M059J (cell line): ENCODE measurements at regions not wholly inside any gene's neighbourhood (a gene's known extent, or its start where the extent isn't known, plus 50 kb on each side); places are given as distances from the start of the nearest gene placed in this dataset.
"Not testable (repeated sequence)": the region's sequence is repeated elsewhere in the genome, so short reads cannot be mapped to it uniquely, and the experiment has no call there.

Experiments
- DNase-seq: peaks from one replicate; pipeline ENCODE4 v3.0.0-alpha.2; 2012; ENCODE audit warnings: low read depth

GRCh38 chr6:126967296-126968005, 151.0 kb upstream of the RSPO3 start:
- DNase-seq, result no peak

- no peak for DNase-seq
Measured at GRCh38 chr6:126976253-126976797, 142.1 kb upstream of the RSPO3 start.

GRCh38 chr6:126983779-126984178, 134.7 kb upstream of the RSPO3 start:
- no peak for DNase-seq

- DNase-seq, result not testable (repeated sequence)
Measured at GRCh38 chr6:126988125-126988524, 130.3 kb upstream of the RSPO3 start.

- no peak for DNase-seq
Measured at GRCh38 chr6:127000631-127001030, 117.8 kb upstream of the RSPO3 start.

- DNase-seq, result no peak
Measured at GRCh38 chr6:127013865-127014264, 104.6 kb upstream of the RSPO3 start.

GRCh38 chr6:127015858-127016257, 102.6 kb upstream of the RSPO3 start:
- DNase-seq, result no peak

- no peak for DNase-seq
Measured at GRCh38 chr6:127019828-127020227, 98.6 kb upstream of the RSPO3 start.

- peak; percentile 18 for DNase-seq
Measured at GRCh38 chr6:127022302-127022701, 96.2 kb upstream of the RSPO3 start.

- DNase-seq, result no peak
Measured at GRCh38 chr6:127023001-127023778, 95.3 kb upstream of the RSPO3 start.

GRCh38 chr6:127026247-127026646, 92.2 kb upstream of the RSPO3 start:
- peak; percentile 78 for DNase-seq

GRCh38 chr6:127030111-127030510, 88.4 kb upstream of the RSPO3 start:
- DNase-seq, result no peak

GRCh38 chr6:127030836-127031235, 87.6 kb upstream of the RSPO3 start:
- DNase-seq, result no peak

- peak; percentile 71 for DNase-seq
Measured at GRCh38 chr6:127031511-127031910, 87.0 kb upstream of the RSPO3 start.

- no peak for DNase-seq
Measured at GRCh38 chr6:127032971-127033370, 85.5 kb upstream of the RSPO3 start.

GRCh38 chr6:127051571-127052260, 66.8 kb upstream of the RSPO3 start:
- peak; percentile 94 for DNase-seq

- DNase-seq, result peak; percentile 77
Measured at GRCh38 chr6:127053032-127053874, 65.2 kb upstream of the RSPO3 start.

- no peak for DNase-seq
Measured at GRCh38 chr6:127053875-127054235, 64.6 kb upstream of the RSPO3 start.

GRCh38 chr6:127058027-127058426, 60.4 kb upstream of the RSPO3 start:
- peak; percentile 92 for DNase-seq

- DNase-seq, result peak; percentile 68
Measured at GRCh38 chr6:127058936-127059335, 59.5 kb upstream of the RSPO3 start.
